Ovary (tissue), 7 donors: ENCODE measurements at regions not wholly inside any gene's neighbourhood (a gene's known extent, or its start where the extent isn't known, plus 50 kb on each side); places are given as distances from the start of the nearest gene placed in this dataset.
"Not testable (repeated sequence)": the region's sequence is repeated elsewhere in the genome, so short reads cannot be mapped to it uniquely, and the experiment has no call there.

Experiments used
- DNase-seq, 5 donors: peaks; one replicate each; pipeline ENCODE4 v3.0.0-alpha.2; 2019 to 2020
- H3K27ac ChIP-seq, 2 donors: fragments of 200-600 bp; one replicate each; pipeline versions ENCODE4 v1.5.1 to v1.8.0; 2019 to 2022
- H3K27me3 ChIP-seq: fragments of 200-600 bp; one replicate; pipeline ENCODE4 v1.8.0; 2022
- H3K36me3 ChIP-seq: fragments of 200-600 bp; sonication (generic); one replicate; pipeline ENCODE4 v1.5.1; 2019
- H3K4me1 ChIP-seq: one replicate; pipeline ENCODE4 v1.8.1; 2013; ENCODE audit warnings: mild to moderate bottlenecking, moderate library complexity; ENCODE audit not compliant: insufficient read depth
- H3K4me3 ChIP-seq: fragments of 200-600 bp; sonication (generic); one replicate; pipeline ENCODE4 v1.5.1; 2017
- H3K9me3 ChIP-seq, 2 donors: fragments of 200-600 bp in 1 of 2; sonication (generic) in 1 of 2; one replicate each; pipeline versions ENCODE4 v1.5.1 to v1.8.1; 2013 to 2019; ENCODE audit warnings: mild to moderate bottlenecking in 1 of 2, moderate library complexity in 1 of 2
- EP300 ChIP-seq: sonication (generic); formaldehyde crosslinking; IDR thresholded peaks from one replicate; pipeline ENCODE4 v1.6.1; 2017; ENCODE audit warnings: antibody characterized with exemption
- POLR2A ChIP-seq: fragments of 450-650 bp; IDR thresholded peaks from one replicate; pipeline ENCODE4 v1.6.1; 2017; ENCODE audit warnings: antibody characterized with exemption, mild to moderate bottlenecking, moderate library complexity
- WGBS, 3 donors: extraction: QIAGEN DNeasy Blood & Tissue Kit in 1 of 3; methylation state at CpG; one replicate each; pipeline versions ENCODE4 v1.1.5 to v1.1.7; 2013 to 2017; 5-methylcytosine and 5-hydroxymethylcytosine counted together
- intact Hi-C, 4 donors: fragments of 100-400 bp; cut with DNase I; formaldehyde crosslinking; loops; one replicate each; pipeline versions ENCODE4 v1.11.0 to v1.15.1; 2022 to 2023
- TF ChIP-seq, protein P1 (sequence below), 3 donors: fragments of 450-650 bp in 2 of 3; fragments of 200-600 bp in 1 of 3; IDR thresholded peaks; one replicate each; pipeline versions ENCODE4 v1.5.1 to v1.8.0; 2016 to 2022; ENCODE audit warnings: antibody characterized with exemption in 3 of 3, mild to moderate bottlenecking in 1 of 3
- donor health status: DM: no; HTN: no; CAD: no; lungs with moderate emphysema.
- donor health status: DM: no; HTN: no; CAD: no.
- donor health status: Bipolar disorder and iron deficiency.
- donor health status: DM: no; HTN: no; CAD: no.
- donor health status: DM: yes; HTN: yes; CAD: no.

GRCh38 chr18:71371951-71372605 is 1083.2 kb downstream of the SOCS6 start:
- 73 to 87% (median 84%) methylated on average over 2 of the region's 2 CpGs for WGBS, 3 donors
- Histone ChIP-seq H3K27ac (no peak overlapping the region), H3K27me3 (no peaks in the 10 kb centered on the region), H3K4me3 (no peak overlapping the region), H3K9me3 (no peaks in the 10 kb centered on the region), H3K4me1 (no peaks in the 10 kb centered on the region), H3K36me3 (no peaks in the 10 kb centered on the region)
- TF ChIP-seq, protein P1, sequence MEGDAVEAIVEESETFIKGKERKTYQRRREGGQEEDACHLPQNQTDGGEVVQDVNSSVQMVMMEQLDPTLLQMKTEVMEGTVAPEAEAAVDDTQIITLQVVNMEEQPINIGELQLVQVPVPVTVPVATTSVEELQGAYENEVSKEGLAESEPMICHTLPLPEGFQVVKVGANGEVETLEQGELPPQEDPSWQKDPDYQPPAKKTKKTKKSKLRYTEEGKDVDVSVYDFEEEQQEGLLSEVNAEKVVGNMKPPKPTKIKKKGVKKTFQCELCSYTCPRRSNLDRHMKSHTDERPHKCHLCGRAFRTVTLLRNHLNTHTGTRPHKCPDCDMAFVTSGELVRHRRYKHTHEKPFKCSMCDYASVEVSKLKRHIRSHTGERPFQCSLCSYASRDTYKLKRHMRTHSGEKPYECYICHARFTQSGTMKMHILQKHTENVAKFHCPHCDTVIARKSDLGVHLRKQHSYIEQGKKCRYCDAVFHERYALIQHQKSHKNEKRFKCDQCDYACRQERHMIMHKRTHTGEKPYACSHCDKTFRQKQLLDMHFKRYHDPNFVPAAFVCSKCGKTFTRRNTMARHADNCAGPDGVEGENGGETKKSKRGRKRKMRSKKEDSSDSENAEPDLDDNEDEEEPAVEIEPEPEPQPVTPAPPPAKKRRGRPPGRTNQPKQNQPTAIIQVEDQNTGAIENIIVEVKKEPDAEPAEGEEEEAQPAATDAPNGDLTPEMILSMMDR (IDR thresholded peaks at IDR 0.05) = no peak
- TF ChIP-seq POLR2A (no peak), EP300 (no peak)
- DNase-seq = no peak
- intact Hi-C loops = no loop called here

- Histone ChIP-seq H3K27me3 (no peaks in the 10 kb centered on the region), H3K36me3 (no peaks in the 10 kb centered on the region), H3K4me1 (no peaks in the 10 kb centered on the region), H3K4me3 (no peak overlapping the region), H3K27ac (no peak overlapping the region), H3K9me3 (no peaks in the 10 kb centered on the region)
- WGBS, 3 donors = 74 to 77% (median 77%) methylated on average over 7 of the region's 7 CpGs
- intact Hi-C loops = no loop called here
- TF ChIP-seq, protein P1 (IDR thresholded peaks at IDR 0.05) = no peak
- TF ChIP-seq EP300 (no peak), POLR2A (no peak)
- no peak for DNase-seq
Observed at GRCh38 chr18:71370671-71371445, 1082.0 kb downstream of the SOCS6 start.

DNA sequence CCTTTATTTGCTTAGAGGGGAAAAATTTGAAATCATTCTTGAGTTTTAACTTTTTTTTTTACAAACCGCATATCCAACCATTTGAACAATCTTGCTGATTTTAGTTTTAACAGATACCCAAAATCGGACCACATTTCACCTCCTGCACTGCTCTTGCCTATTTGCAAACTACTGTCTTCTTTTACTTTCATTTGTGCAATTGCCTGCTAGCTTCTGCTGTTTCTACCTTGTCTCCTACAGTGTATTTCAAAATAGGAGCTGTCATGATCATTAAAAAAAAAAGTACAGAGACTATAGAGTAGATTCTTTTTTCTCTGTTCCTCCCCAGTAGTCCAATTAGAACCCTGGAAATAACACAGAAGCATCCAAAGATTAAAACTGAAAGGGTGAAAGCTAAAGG is 1081.2 kb downstream of the SOCS6 start:
- intact Hi-C loops = no loop called here
- Histone ChIP-seq H3K36me3 (no peaks in the 10 kb centered on the region), H3K27ac (no peak overlapping the region), H3K4me3 (no peak overlapping the region), H3K9me3 (no peaks in the 10 kb centered on the region), H3K4me1 (no peaks in the 10 kb centered on the region), H3K27me3 (no peaks in the 10 kb centered on the region)
- 82 to 89% (median 86%) methylated on average over 2 of the region's 2 CpGs for WGBS, 3 donors
- TF ChIP-seq, protein P1 (IDR thresholded peaks at IDR 0.05) = no peak
- TF ChIP-seq EP300 (no peak), POLR2A (no peak)
- DNase-seq = no peak

DNA sequence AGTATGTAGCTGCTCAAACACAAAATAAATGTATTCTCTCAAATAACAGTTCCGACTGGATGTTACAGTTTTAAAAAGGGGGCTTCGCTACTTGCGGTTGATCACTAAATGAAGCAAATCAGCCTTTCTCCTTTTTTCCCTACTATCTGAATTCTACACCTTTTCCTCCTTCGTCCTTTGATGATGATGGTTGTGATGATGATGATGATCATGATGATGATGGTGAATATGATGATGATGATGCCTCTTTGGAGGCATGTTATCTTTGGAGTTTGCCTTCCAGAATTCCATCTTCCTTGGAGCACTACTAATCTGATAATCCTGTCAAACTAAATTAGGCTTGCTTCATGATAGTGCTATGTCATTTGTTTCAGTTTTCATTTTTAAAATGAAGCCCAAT is 1073.3 kb downstream of the SOCS6 start:
- intact Hi-C loops = no loop called here

DNA sequence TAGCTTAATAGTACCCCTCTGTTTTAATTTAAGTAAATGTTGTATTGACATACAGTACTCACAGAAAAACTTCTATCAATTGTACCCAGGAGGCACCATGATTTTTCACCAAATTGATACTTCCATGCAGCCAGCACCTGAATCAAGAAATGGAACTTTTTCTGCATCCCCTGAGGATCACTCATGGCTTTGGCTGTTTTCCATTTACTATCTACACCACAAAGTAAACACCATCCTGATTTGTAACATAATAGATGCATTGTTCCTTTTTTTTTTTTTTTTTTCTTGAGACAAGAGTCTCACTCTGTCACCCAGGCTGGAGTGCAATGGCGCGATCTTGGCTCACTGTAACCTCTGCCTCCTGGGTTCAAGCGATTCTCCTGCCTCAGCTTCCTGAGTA is 1066.8 kb downstream of the SOCS6 start:
- H3K27ac ChIP-seq, intact Hi-C loops, H3K4me3 ChIP-seq, H3K9me3 ChIP-seq, H3K27me3 ChIP-seq, H3K4me1 ChIP-seq, H3K36me3 ChIP-seq, DNase-seq: not testable (repeated sequence)
- WGBS, 3 donors = 93 to 95% (median 95%) methylated on average over 3 of the region's 3 CpGs

More for the DNA sequence above, 1073.3 kb downstream of the SOCS6 start:
- DNase-seq = no peak
- 82 to 88% (median 85%) methylated on average over 4 of the region's 4 CpGs for WGBS, 3 donors
- H3K4me1 ChIP-seq = no peaks in the 10 kb centered on the region
- TF ChIP-seq, protein P1 (IDR thresholded peaks at IDR 0.05) = no peak
- TF ChIP-seq EP300 = no peak
- TF ChIP-seq POLR2A = no peak
- no peaks in the 10 kb centered on the region for H3K27me3 ChIP-seq
- no peaks in the 10 kb centered on the region for H3K36me3 ChIP-seq
- no peak overlapping the region for H3K4me3 ChIP-seq
- H3K27ac ChIP-seq = no peak overlapping the region
- H3K9me3 ChIP-seq = no peaks in the 10 kb centered on the region
